Caco-2 (cell line): ENCODE measurements at regions not wholly inside any gene's neighbourhood (a gene's known extent, or its start where the extent isn't known, plus 50 kb on each side); places are given as distances from the start of the nearest gene placed in this dataset.

Experiments
- BruUV-seq: library from RNA; stranded (reverse); fragments of 400-500 nt; replicated peaks from 2 replicates; lab custom pipeline; 2021; lab: Mats Ljungman, UMichigan
- CTCF ChIA-PET: fragments of 300-600 bp; sonication (Branson Sonifier 250); formaldehyde crosslinking; loops from one replicate; lab custom pipeline; 2022; ENCODE audit warnings: antibody characterized with exemption; lab: Charles Lee
- POLR2A ChIA-PET: fragments of 300-600 bp; sonication (Branson Sonifier 250); formaldehyde crosslinking; loops from one replicate; lab custom pipeline; 2022; ENCODE audit warnings: antibody characterized with exemption; lab: Charles Lee
- DNase-seq, 2 experiments: peaks; one replicate each; pipeline versions ENCODE4 v3.0.0 to v3.0.0-alpha.2; 2020 to 2022
- H3K27me3 ChIP-seq: replicated peaks from 2 replicates; pipeline ENCODE4 v1.6.0; 2011; ENCODE audit warnings: low read length; ENCODE audit not compliant: control insufficient read depth, insufficient read depth
- H3K36me3 ChIP-seq: 2 replicates; pipeline ENCODE4 v1.5.1; 2011; ENCODE audit warnings: low read length; ENCODE audit not compliant: control insufficient read depth, insufficient read depth
- H3K4me1 ChIP-seq: fragments of 250-450 bp; sonication (Bioruptor Pico); 2 replicates; pipeline ENCODE4 v1.5.1; 2020; ENCODE audit warnings: mild to moderate bottlenecking
- H3K4me3 ChIP-seq: 2 replicates; pipeline ENCODE4 v1.5.1; 2011; ENCODE audit warnings: low read depth, mild to moderate bottlenecking, control low read depth, low read length
- H3K9me3 ChIP-seq: fragments of 250-450 bp; sonication (Bioruptor Pico); 2 replicates; pipeline ENCODE4 v1.5.1; 2020; ENCODE audit warnings: mild to moderate bottlenecking, moderate library complexity
- H3K27ac Mint-ChIP-seq: one replicate; pipeline ENCODE4 v1.8.0; 2022; ENCODE audit warnings: mixed read lengths; ENCODE audit not compliant: unreplicated experiment
- H3K27me3 Mint-ChIP-seq: one replicate; pipeline ENCODE4 v1.8.0; 2022; ENCODE audit warnings: mixed read lengths; ENCODE audit not compliant: insufficient read depth, unreplicated experiment
- H3K36me3 Mint-ChIP-seq: one replicate; pipeline ENCODE4 v1.8.0; 2022; ENCODE audit warnings: mild to moderate bottlenecking, mixed read lengths; ENCODE audit not compliant: insufficient read depth, unreplicated experiment
- H3K4me1 Mint-ChIP-seq: one replicate; pipeline ENCODE4 v1.8.0; 2022; ENCODE audit warnings: low read depth, mixed read lengths; ENCODE audit not compliant: unreplicated experiment
- H3K4me3 Mint-ChIP-seq: one replicate; pipeline ENCODE4 v1.8.0; 2022; ENCODE audit warnings: mild to moderate bottlenecking, moderate library complexity, mixed read lengths; ENCODE audit not compliant: unreplicated experiment
- H3K9me3 Mint-ChIP-seq: one replicate; pipeline ENCODE4 v1.8.0; 2022; ENCODE audit warnings: mixed read lengths; ENCODE audit not compliant: unreplicated experiment
- CTCF ChIP-seq, 2 experiments: fragments of 200-600 bp in 1 of 2; IDR thresholded peaks; 1 replicate in 1 of 2; 2 replicates in 1 of 2; pipeline versions ENCODE4 v1.5.1 to v1.8.0; 2011 to 2022; ENCODE audit warnings: antibody characterized with exemption in 1 of 2, control low read depth in 1 of 2, inconsistent platforms in 1 of 2, low read depth in 1 of 2, low read length in 1 of 2, mild to moderate bottlenecking in 1 of 2, moderate library complexity in 1 of 2; ENCODE audit not compliant: insufficient read depth in 1 of 2, severe bottlenecking in 1 of 2, unreplicated experiment in 1 of 2
- intact Hi-C: fragments of 100-400 bp; cut with micrococcal nuclease; formaldehyde crosslinking; loops from one replicate; pipeline ENCODE4 v1.10.0; 2022; ENCODE audit not compliant: unreplicated experiment

- no peaks in the 10 kb centered on the region; the same call in 1 of the 2 replicates for H3K9me3 ChIP-seq
- no peak for DNase-seq
- ChIA-PET POLR2A (no interaction called here), CTCF (no interaction called here)
- no peak overlapping the region for H3K4me3 ChIP-seq
- no peak overlapping the region for H3K27ac Mint-ChIP-seq
- intact Hi-C loops, result no loop called here
- H3K9me3 Mint-ChIP-seq, result no peaks in the 10 kb centered on the region
- no peaks in the 10 kb centered on the region for H3K36me3 ChIP-seq
- H3K36me3 Mint-ChIP-seq, result no peaks in the 10 kb centered on the region
- H3K27me3 Mint-ChIP-seq, result peaks cover 2% of the 10 kb centered on the region
- TF ChIP-seq CTCF (IDR thresholded peaks at IDR 0.05; ENCODE audit: insufficient read depth in 1 of 2, low read depth in 1 of 2, low read length in 1 of 2, severe bottlenecking in 1 of 2, unreplicated experiment in 1 of 2), result no peak
- H3K4me1 ChIP-seq, result no peaks in the 10 kb centered on the region
- H3K4me1 Mint-ChIP-seq, result no peaks in the 10 kb centered on the region
- no peaks in the 10 kb centered on the region for H3K27me3 ChIP-seq
- H3K4me3 Mint-ChIP-seq, result no peak overlapping the region
- no TSS peak for BruUV-seq
Measured at GRCh38 chr7:9955138-9955537, 1018.5 kb upstream of the PHF14 start.

- no TSS peak for BruUV-seq
- H3K36me3 Mint-ChIP-seq, result no peaks in the 10 kb centered on the region
- DNase-seq, result no peak
- H3K27me3 Mint-ChIP-seq, result peaks cover 7% of the 10 kb centered on the region
- CTCF ChIA-PET, result no interaction called here
- H3K9me3 Mint-ChIP-seq, result no peaks in the 10 kb centered on the region
- no peak overlapping the region for H3K27ac Mint-ChIP-seq
- POLR2A ChIA-PET, result no interaction called here
- Histone ChIP-seq H3K4me3 (no peak overlapping the region), H3K4me1 (no peaks in the 10 kb centered on the region), H3K36me3 (no peaks in the 10 kb centered on the region), H3K27me3 (no peaks in the 10 kb centered on the region), H3K9me3 (no peaks in the 10 kb centered on the region)
- intact Hi-C loops, result no loop called here
- no peak overlapping the region for H3K4me3 Mint-ChIP-seq
- TF ChIP-seq CTCF (IDR thresholded peaks at IDR 0.05; ENCODE audit: insufficient read depth in 1 of 2, low read depth in 1 of 2, low read length in 1 of 2, severe bottlenecking in 1 of 2, unreplicated experiment in 1 of 2), result no peak
- no peaks in the 10 kb centered on the region for H3K4me1 Mint-ChIP-seq
Measured at GRCh38 chr7:9958486-9958885, 1015.2 kb upstream of the PHF14 start.

GRCh38 chr7:9960460-9960859 lies 1013.2 kb upstream of the PHF14 start:
- no peaks in the 10 kb centered on the region for H3K27me3 ChIP-seq
- ChIA-PET POLR2A (no interaction called here), CTCF (no interaction called here)
- no peaks in the 10 kb centered on the region for H3K4me1 ChIP-seq
- no TSS peak for BruUV-seq
- Mint-ChIP-seq H3K4me1 (no peaks in the 10 kb centered on the region), H3K27ac (no peak overlapping the region), H3K9me3 (no peaks in the 10 kb centered on the region), H3K4me3 (no peak overlapping the region), H3K27me3 (peaks cover 5% of the 10 kb centered on the region), H3K36me3 (no peaks in the 10 kb centered on the region)
- no peak for DNase-seq
- no peak overlapping the region for H3K4me3 ChIP-seq
- intact Hi-C loops, result no loop called here
- H3K36me3 ChIP-seq, result no peaks in the 10 kb centered on the region
- TF ChIP-seq CTCF (IDR thresholded peaks at IDR 0.05; ENCODE audit: insufficient read depth in 1 of 2, low read depth in 1 of 2, low read length in 1 of 2, severe bottlenecking in 1 of 2, unreplicated experiment in 1 of 2), result no peak
- H3K9me3 ChIP-seq, result no peaks in the 10 kb centered on the region
